Hepatocyte (in vitro differentiated cells): ENCODE measurements at regions not wholly inside any gene's neighbourhood (a gene's known extent, or its start where the extent isn't known, plus 50 kb on each side); places are given as distances from the start of the nearest gene placed in this dataset.

Source experiments
- CTCF ChIP-seq: fragments of 200-600 bp; sonication (generic); IDR thresholded peaks from 2 replicates; pipeline ENCODE4 v1.5.1; 2016; ENCODE audit warnings: antibody characterized with exemption, mild to moderate bottlenecking; ENCODE audit not compliant: poor library complexity
- EZH2 ChIP-seq: fragments of 200-600 bp; sonication (generic); IDR thresholded peaks from 2 replicates; pipeline ENCODE4 v1.6.1; 2016; ENCODE audit warnings: antibody characterized with exemption, mild to moderate bottlenecking, borderline replicate concordance

- no peak for TF ChIP-seq CTCF
- TF ChIP-seq EZH2, result no peak
Measured at GRCh38 chr3:147201086-147201485, 205.3 kb downstream of the ZIC4 start.
